ENCODE measurements at regions not wholly inside any gene's neighbourhood (a gene's known extent, or its start where the extent isn't known, plus 50 kb on each side); places are given as distances from the start of the nearest gene placed in this dataset.

DNA sequence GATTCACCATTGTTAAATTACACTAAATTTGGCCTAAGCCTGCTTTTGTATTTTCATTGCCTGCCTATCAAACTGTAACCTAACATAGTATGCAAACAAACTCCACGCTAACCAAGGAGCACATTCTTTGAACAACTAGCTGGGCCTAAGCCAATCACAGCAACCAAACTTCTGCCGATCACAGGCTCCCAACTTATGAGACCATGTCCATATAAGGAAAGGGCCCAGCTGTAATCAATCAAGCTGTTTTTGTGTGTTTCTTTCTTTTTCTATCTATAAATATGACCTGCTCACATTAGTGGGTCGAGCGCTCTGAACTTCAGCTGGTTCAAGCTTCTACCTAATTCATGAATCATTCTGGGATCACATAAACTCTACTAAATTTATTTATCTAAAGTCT is 473.6 kb downstream of the SI start:
- TF ChIP-seq EZH2phosphoT487 (IDR thresholded peaks at IDR 0.05; ENCODE audit: borderline replicate concordance) (no peak), MAX (IDR thresholded peaks at IDR 0.05) (no peak), POLR2AphosphoS5 (IDR thresholded peaks at IDR 0.05; ENCODE audit: low read depth, low read length) (no peak), REST (IDR thresholded peaks at IDR 0.05; ENCODE audit: low read depth) (no peak)
- TF ChIP-seq, protein P1, sequence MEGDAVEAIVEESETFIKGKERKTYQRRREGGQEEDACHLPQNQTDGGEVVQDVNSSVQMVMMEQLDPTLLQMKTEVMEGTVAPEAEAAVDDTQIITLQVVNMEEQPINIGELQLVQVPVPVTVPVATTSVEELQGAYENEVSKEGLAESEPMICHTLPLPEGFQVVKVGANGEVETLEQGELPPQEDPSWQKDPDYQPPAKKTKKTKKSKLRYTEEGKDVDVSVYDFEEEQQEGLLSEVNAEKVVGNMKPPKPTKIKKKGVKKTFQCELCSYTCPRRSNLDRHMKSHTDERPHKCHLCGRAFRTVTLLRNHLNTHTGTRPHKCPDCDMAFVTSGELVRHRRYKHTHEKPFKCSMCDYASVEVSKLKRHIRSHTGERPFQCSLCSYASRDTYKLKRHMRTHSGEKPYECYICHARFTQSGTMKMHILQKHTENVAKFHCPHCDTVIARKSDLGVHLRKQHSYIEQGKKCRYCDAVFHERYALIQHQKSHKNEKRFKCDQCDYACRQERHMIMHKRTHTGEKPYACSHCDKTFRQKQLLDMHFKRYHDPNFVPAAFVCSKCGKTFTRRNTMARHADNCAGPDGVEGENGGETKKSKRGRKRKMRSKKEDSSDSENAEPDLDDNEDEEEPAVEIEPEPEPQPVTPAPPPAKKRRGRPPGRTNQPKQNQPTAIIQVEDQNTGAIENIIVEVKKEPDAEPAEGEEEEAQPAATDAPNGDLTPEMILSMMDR (IDR thresholded peaks at IDR 0.05 in 2 of 3, conservative IDR thresholded peaks at IDR 0.05 in 1 of 3; ENCODE audit: borderline replicate concordance in 1 of 3, insufficient read depth in 1 of 3, low read depth in 2 of 3, low read length in 2 of 3), result no peak

All from HCT116 (cell line).